HCT116 (cell line): ENCODE measurements at regions not wholly inside any gene's neighbourhood (a gene's known extent, or its start where the extent isn't known, plus 50 kb on each side); places are given as distances from the start of the nearest gene placed in this dataset.

ENCODE experiments used
- ATAC-seq: fragments of 200-7000 bp; cut with Tn5 transposase; 2 replicates; pipeline ENCODE4 v1.9.1; 2020; ENCODE audit warnings: mild to moderate bottlenecking, moderate library complexity
- BruUV-seq: library from RNA; stranded (reverse); fragments of 400-500 nt; replicated peaks from 2 replicates; lab custom pipeline; 2021; lab: Mats Ljungman, UMichigan
- CTCF ChIA-PET: fragments of 300-600 bp; sonication (Branson Sonifier 250); formaldehyde crosslinking; loops from one replicate; lab custom pipeline; 2021; ENCODE audit warnings: antibody characterized with exemption; lab: Charles Lee
- POLR2A ChIA-PET: fragments of 300-600, 350-600 bp; sonication (Branson Sonifier 250); formaldehyde crosslinking; loops from one replicate; lab custom pipeline; 2021; ENCODE audit warnings: antibody characterized with exemption; lab: Charles Lee
- RAD21 ChIA-PET, 2 experiments: fragments of 300-600 bp; sonication (Branson Sonifier 250); formaldehyde crosslinking; loops; one replicate each; lab custom pipeline; 2023; ENCODE audit warnings: low total read pairs in 2 of 2; ENCODE audit not compliant: uncharacterized antibody in 2 of 2, unreplicated experiment in 2 of 2, low non-redundant PET in 1 of 2; lab: Charles Lee
- DNase-seq: peaks from one replicate; pipeline ENCODE4 v3.0.0-alpha.2; 2010; ENCODE audit warnings: low read depth, low spot score
- H2AFZ ChIP-seq: fragments of 200-600 bp; shearing (Covaris generic), sonication (generic); 2 replicates; pipeline ENCODE4 v1.6.1; 2017; ENCODE audit warnings: low read depth, mixed run types, mixed read lengths, antibody characterized with exemption, low read length; ENCODE audit not compliant: poor library complexity, severe bottlenecking
- H3K27ac ChIP-seq: 2 replicates; pipeline ENCODE4 v1.5.1; 2012; ENCODE audit warnings: low read depth, low read length
- H3K27me3 ChIP-seq: fragments of 200-600 bp; sonication (generic); 2 replicates; pipeline ENCODE4 v1.6.1; 2016; ENCODE audit warnings: mixed run types, low read length, mixed read lengths; ENCODE audit not compliant: insufficient read depth
- H3K36me3 ChIP-seq, 2 experiments: fragments of 200-500 bp in 1 of 2; fragments of 200-600 bp in 1 of 2; sonication (Bioruptor generic) in 1 of 2; sonication (generic) in 1 of 2; 2 replicates each; pipeline versions ENCODE4 v1.5.1 to v1.6.1; 2014 to 2016; ENCODE audit warnings: low read length in 2 of 2, inconsistent platforms in 1 of 2, mixed read lengths in 1 of 2, mixed run types in 1 of 2; ENCODE audit not compliant: insufficient read depth in 2 of 2, control insufficient read depth in 1 of 2
- H3K4me1 ChIP-seq, 2 experiments: fragments of 200-600 bp in 1 of 2; sonication (generic) in 1 of 2; 2 replicates each; pipeline versions ENCODE4 v1.5.1 to v1.6.1; 2012 to 2017; ENCODE audit warnings: low read length in 2 of 2, inconsistent platforms in 1 of 2, mild to moderate bottlenecking in 1 of 2, mixed read lengths in 1 of 2, mixed run types in 1 of 2, moderate library complexity in 1 of 2; ENCODE audit not compliant: insufficient read depth in 2 of 2, control insufficient read depth in 1 of 2
- H3K4me2 ChIP-seq: fragments of 200-600 bp; sonication (generic); 2 replicates; pipeline ENCODE4 v1.6.1; 2017; ENCODE audit warnings: mixed run types, low read length, mixed read lengths
- H3K4me3 ChIP-seq, 2 experiments: fragments of 200-600 bp in 1 of 2; sonication (generic) in 1 of 2; replicated peaks in 1 of 2; 2 replicates each; pipeline ENCODE4 v1.5.1; 2011 to 2016; ENCODE audit warnings: low read length in 2 of 2, control low read depth in 1 of 2, low read depth in 1 of 2, mild to moderate bottlenecking in 1 of 2, mixed read lengths in 1 of 2, mixed run types in 1 of 2
- H3K79me2 ChIP-seq: fragments of 200-600 bp; sonication (generic); 2 replicates; pipeline ENCODE4 v1.6.1; 2017; ENCODE audit warnings: mild to moderate bottlenecking, mixed run types, low read length, moderate library complexity, mixed read lengths; ENCODE audit not compliant: insufficient read depth
- H3K9ac ChIP-seq: fragments of 200-600 bp; sonication (generic); 2 replicates; pipeline ENCODE4 v1.6.1; 2016; ENCODE audit warnings: low read length, mixed read lengths
- H3K9me2 ChIP-seq: fragments of 200-600 bp; sonication (generic), shearing (Covaris generic); 2 replicates; pipeline ENCODE4 v1.6.1; 2017; ENCODE audit warnings: mixed run types, mild to moderate bottlenecking, moderate library complexity; ENCODE audit not compliant: insufficient read depth
- H3K9me3 ChIP-seq, 2 experiments: fragments of 200-500 bp in 1 of 2; fragments of 200-600 bp in 1 of 2; sonication (Bioruptor generic) in 1 of 2; sonication (generic) in 1 of 2; 2 replicates each; pipeline ENCODE4 v1.6.1; 2014 to 2017; ENCODE audit warnings: low read length in 2 of 2, mixed read lengths in 2 of 2, inconsistent platforms in 1 of 2, low read depth in 1 of 2, mild to moderate bottlenecking in 1 of 2, mixed run types in 1 of 2, moderate library complexity in 1 of 2; ENCODE audit not compliant: control insufficient read depth in 1 of 2, insufficient read depth in 1 of 2
- H4K20me1 ChIP-seq: fragments of 200-600 bp; sonication (generic), shearing (Covaris generic); 2 replicates; pipeline ENCODE4 v1.6.1; 2017; ENCODE audit warnings: mixed run types, mild to moderate bottlenecking, moderate library complexity; ENCODE audit not compliant: insufficient read depth
- CBX3 ChIP-seq: IDR thresholded peaks from 2 replicates; pipeline ENCODE4 v1.6.1; 2012; ENCODE audit warnings: low read depth
- CEBPB ChIP-seq: IDR thresholded peaks from 2 replicates; pipeline ENCODE4 v1.6.1; 2012; ENCODE audit warnings: low read depth
- CTCF ChIP-seq, 3 experiments: fragments of 200-600 bp in 1 of 3; sonication (generic) in 1 of 3; IDR thresholded peaks in 2 of 3; conservative IDR thresholded peaks in 1 of 3; 2 replicates each; pipeline ENCODE4 v1.5.1; 2012 to 2017; ENCODE audit warnings: low read depth in 2 of 3, low read length in 2 of 3, antibody characterized with exemption in 1 of 3, borderline replicate concordance in 1 of 3, control low read depth in 1 of 3, mild to moderate bottlenecking in 1 of 3, mixed read lengths in 1 of 3, mixed run types in 1 of 3, moderate library complexity in 1 of 3; ENCODE audit not compliant: insufficient read depth in 1 of 3
- EGR1 ChIP-seq: IDR thresholded peaks from 2 replicates; pipeline ENCODE4 v1.6.1; 2012; ENCODE audit warnings: low read depth
- EZH2 ChIP-seq: fragments of 200-600 bp; sonication (generic); IDR thresholded peaks from 2 replicates; pipeline ENCODE4 v1.6.1; 2017; ENCODE audit warnings: antibody characterized with exemption, mixed run types
- EZH2phosphoT487 ChIP-seq: fragments of 200-600 bp; IDR thresholded peaks from 2 replicates; pipeline ENCODE4 v1.6.1; 2018; ENCODE audit warnings: antibody characterized with exemption, borderline replicate concordance
- FOSL1 ChIP-seq: IDR thresholded peaks from 2 replicates; pipeline ENCODE4 v1.6.1; 2012; ENCODE audit warnings: low read depth
- MAX ChIP-seq: IDR thresholded peaks from 2 replicates; pipeline ENCODE4 v1.6.1; 2012
- POLR2A ChIP-seq: IDR thresholded peaks from 2 replicates; pipeline ENCODE4 v1.7.0; 2011; ENCODE audit warnings: borderline replicate concordance; ENCODE audit not compliant: insufficient read depth, insufficient read length; ENCODE audit errors: extremely low read depth
- POLR2AphosphoS5 ChIP-seq: IDR thresholded peaks from 2 replicates; pipeline ENCODE4 v1.6.1; 2011; ENCODE audit warnings: mild to moderate bottlenecking, low read depth, low read length, moderate library complexity
- RAD21 ChIP-seq: IDR thresholded peaks from 2 replicates; pipeline ENCODE4 v1.6.1; 2012; ENCODE audit warnings: low read depth, mild to moderate bottlenecking
- SP1 ChIP-seq: IDR thresholded peaks from 2 replicates; pipeline ENCODE4 v1.6.1; 2012; ENCODE audit warnings: low read depth
- SRF ChIP-seq: IDR thresholded peaks from 2 replicates; pipeline ENCODE4 v1.6.1; 2012; ENCODE audit warnings: low read depth
- TCF7L2 ChIP-seq: IDR thresholded peaks from 2 replicates; pipeline ENCODE4 v1.7.0; 2011; ENCODE audit warnings: borderline replicate concordance, inconsistent platforms; ENCODE audit not compliant: insufficient read depth, insufficient read length; ENCODE audit errors: extremely low read depth
- YY1 ChIP-seq: IDR thresholded peaks from 2 replicates; pipeline ENCODE4 v1.6.1; 2011; ENCODE audit warnings: low read length, low read depth, moderate library complexity, mild to moderate bottlenecking; ENCODE audit not compliant: insufficient replicate concordance; ENCODE audit errors: extremely low read depth
- ZFX ChIP-seq: fragments of 450-650 bp; IDR thresholded peaks from 2 replicates; pipeline ENCODE4 v1.6.1; 2017
- ZNF274 ChIP-seq: fragments of 200-500 bp; sonication (Bioruptor generic); IDR thresholded peaks from 2 replicates; pipeline ENCODE4 v1.6.1; 2014; ENCODE audit warnings: mild to moderate bottlenecking, low read depth, low read length, inconsistent platforms
- intact Hi-C: fragments of 100-400 bp; cut with micrococcal nuclease; formaldehyde crosslinking; loops from 2 replicates; pipeline ENCODE4 v1.10.0; 2022
- TF ChIP-seq, protein P1 (sequence below): IDR thresholded peaks from 2 replicates; pipeline ENCODE4 v1.6.1; 2011; ENCODE audit warnings: mild to moderate bottlenecking, low read length, moderate library complexity; ENCODE audit not compliant: insufficient replicate concordance; ENCODE audit errors: extremely low read depth
- TF ChIP-seq, protein P2 (sequence below): IDR thresholded peaks from 2 replicates; pipeline ENCODE4 v1.6.1; 2012; ENCODE audit warnings: low read depth
- TF ChIP-seq, protein P3 (sequence below): IDR thresholded peaks from 2 replicates; pipeline ENCODE4 v1.6.1; 2012

- RAD21 ChIA-PET, result no interaction called here
- Histone ChIP-seq H3K27ac (no peak overlapping the region), H4K20me1 (no peaks in the 10 kb centered on the region), H3K9me2 (no peaks in the 10 kb centered on the region), H3K9ac (no peak overlapping the region)
- DNase-seq, result no peak
- TF ChIP-seq TCF7L2, result no peak
- TF ChIP-seq MAX, result no peak
- TF ChIP-seq EZH2, result no peak
- TF ChIP-seq ZFX, result no peak
- TF ChIP-seq SRF, result no peak
- TF ChIP-seq EZH2phosphoT487, result no peak
- TF ChIP-seq ZNF274, result no peak
- TF ChIP-seq YY1, result no peak
- TF ChIP-seq, protein P1, sequence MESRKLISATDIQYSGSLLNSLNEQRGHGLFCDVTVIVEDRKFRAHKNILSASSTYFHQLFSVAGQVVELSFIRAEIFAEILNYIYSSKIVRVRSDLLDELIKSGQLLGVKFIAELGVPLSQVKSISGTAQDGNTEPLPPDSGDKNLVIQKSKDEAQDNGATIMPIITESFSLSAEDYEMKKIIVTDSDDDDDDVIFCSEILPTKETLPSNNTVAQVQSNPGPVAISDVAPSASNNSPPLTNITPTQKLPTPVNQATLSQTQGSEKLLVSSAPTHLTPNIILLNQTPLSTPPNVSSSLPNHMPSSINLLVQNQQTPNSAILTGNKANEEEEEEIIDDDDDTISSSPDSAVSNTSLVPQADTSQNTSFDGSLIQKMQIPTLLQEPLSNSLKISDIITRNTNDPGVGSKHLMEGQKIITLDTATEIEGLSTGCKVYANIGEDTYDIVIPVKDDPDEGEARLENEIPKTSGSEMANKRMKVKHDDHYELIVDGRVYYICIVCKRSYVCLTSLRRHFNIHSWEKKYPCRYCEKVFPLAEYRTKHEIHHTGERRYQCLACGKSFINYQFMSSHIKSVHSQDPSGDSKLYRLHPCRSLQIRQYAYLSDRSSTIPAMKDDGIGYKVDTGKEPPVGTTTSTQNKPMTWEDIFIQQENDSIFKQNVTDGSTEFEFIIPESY, result no peak
- no peak for TF ChIP-seq FOSL1
- TF ChIP-seq POLR2A, result no peak
- TF ChIP-seq RAD21, result no peak
- TF ChIP-seq CBX3, result no peak
- TF ChIP-seq, protein P2, sequence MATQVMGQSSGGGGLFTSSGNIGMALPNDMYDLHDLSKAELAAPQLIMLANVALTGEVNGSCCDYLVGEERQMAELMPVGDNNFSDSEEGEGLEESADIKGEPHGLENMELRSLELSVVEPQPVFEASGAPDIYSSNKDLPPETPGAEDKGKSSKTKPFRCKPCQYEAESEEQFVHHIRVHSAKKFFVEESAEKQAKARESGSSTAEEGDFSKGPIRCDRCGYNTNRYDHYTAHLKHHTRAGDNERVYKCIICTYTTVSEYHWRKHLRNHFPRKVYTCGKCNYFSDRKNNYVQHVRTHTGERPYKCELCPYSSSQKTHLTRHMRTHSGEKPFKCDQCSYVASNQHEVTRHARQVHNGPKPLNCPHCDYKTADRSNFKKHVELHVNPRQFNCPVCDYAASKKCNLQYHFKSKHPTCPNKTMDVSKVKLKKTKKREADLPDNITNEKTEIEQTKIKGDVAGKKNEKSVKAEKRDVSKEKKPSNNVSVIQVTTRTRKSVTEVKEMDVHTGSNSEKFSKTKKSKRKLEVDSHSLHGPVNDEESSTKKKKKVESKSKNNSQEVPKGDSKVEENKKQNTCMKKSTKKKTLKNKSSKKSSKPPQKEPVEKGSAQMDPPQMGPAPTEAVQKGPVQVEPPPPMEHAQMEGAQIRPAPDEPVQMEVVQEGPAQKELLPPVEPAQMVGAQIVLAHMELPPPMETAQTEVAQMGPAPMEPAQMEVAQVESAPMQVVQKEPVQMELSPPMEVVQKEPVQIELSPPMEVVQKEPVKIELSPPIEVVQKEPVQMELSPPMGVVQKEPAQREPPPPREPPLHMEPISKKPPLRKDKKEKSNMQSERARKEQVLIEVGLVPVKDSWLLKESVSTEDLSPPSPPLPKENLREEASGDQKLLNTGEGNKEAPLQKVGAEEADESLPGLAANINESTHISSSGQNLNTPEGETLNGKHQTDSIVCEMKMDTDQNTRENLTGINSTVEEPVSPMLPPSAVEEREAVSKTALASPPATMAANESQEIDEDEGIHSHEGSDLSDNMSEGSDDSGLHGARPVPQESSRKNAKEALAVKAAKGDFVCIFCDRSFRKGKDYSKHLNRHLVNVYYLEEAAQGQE, result no peak
- no peak for TF ChIP-seq POLR2AphosphoS5
- no peak for TF ChIP-seq EGR1
- TF ChIP-seq, protein P3, sequence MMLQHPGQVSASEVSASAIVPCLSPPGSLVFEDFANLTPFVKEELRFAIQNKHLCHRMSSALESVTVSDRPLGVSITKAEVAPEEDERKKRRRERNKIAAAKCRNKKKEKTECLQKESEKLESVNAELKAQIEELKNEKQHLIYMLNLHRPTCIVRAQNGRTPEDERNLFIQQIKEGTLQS, result no peak
- no peak for TF ChIP-seq CTCF (IDR thresholded peaks at IDR 0.05 in 2 of 3, conservative IDR thresholded peaks at IDR 0.05 in 1 of 3; ENCODE audit: borderline replicate concordance in 1 of 3, insufficient read depth in 1 of 3, low read depth in 2 of 3, low read length in 2 of 3)
- no peak for TF ChIP-seq CEBPB
- no peak for TF ChIP-seq SP1
- TF ChIP-seq, all 23 proteins: peak for 0
- no peak overlapping the region for H3K4me3 ChIP-seq
- BruUV-seq, result no TSS peak
- H3K9me3 ChIP-seq, result no peaks in the 10 kb centered on the region
- H3K4me2 ChIP-seq, result no peak overlapping the region
- H3K4me1 ChIP-seq, result no peaks in the 10 kb centered on the region
- intact Hi-C loops, result no loop called here
- ATAC-seq, result no peak
- CTCF ChIA-PET, result interaction anchor here (1.1 to 3.0 kb wide), 2 partner anchors 9 to 104 kb away, joined by 3 to 11 read pairs; no protein-coding TSS in a partner anchor
- POLR2A ChIA-PET, result no interaction called here
- peaks cover 40% of the 10 kb centered on the region for H3K27me3 ChIP-seq
- no peaks in the 10 kb centered on the region for H3K79me2 ChIP-seq
- H3K36me3 ChIP-seq, result no peaks in the 10 kb centered on the region
- H2AFZ ChIP-seq, result no peak overlapping the region
Measured at GRCh38 chr16:9264067-9264466, 172.6 kb downstream of the HAPSTR1 start.
